Amniotic epithelial cell (primary cell): ENCODE measurements at regions not wholly inside any gene's neighbourhood (a gene's known extent, or its start where the extent isn't known, plus 50 kb on each side); places are given as distances from the start of the nearest gene placed in this dataset.

Experiments used
- DNase-seq: peaks from one replicate; pipeline ENCODE4 v3.0.0-alpha.2; 2010; ENCODE audit warnings: low read depth

- DNase-seq: no peak
Observed at GRCh38 chr3:118272991-118273390, 761.7 kb downstream of the IGSF11 start.

- DNase-seq: no peak
Observed at GRCh38 chr3:118277814-118278213, 756.8 kb downstream of the IGSF11 start.

GRCh38 chr3:118292841-118293240 is 741.8 kb downstream of the IGSF11 start:
- no peak for DNase-seq

- DNase-seq: no peak
Observed at GRCh38 chr3:118298133-118298532, 736.5 kb downstream of the IGSF11 start.

GRCh38 chr3:118304557-118304956 is 730.1 kb downstream of the IGSF11 start:
- DNase-seq: no peak

- no peak for DNase-seq
Observed at GRCh38 chr3:118332699-118333098, 701.9 kb downstream of the IGSF11 start.

GRCh38 chr3:118337649-118338048 is 697.0 kb downstream of the IGSF11 start:
- no peak for DNase-seq

GRCh38 chr3:118347396-118348168 is 687.1 kb downstream of the IGSF11 start:
- no peak for DNase-seq

- no peak for DNase-seq
Observed at GRCh38 chr3:118348169-118348557, 686.5 kb downstream of the IGSF11 start.

GRCh38 chr3:118354556-118354955 is 680.1 kb downstream of the IGSF11 start:
- no peak for DNase-seq

- DNase-seq: no peak
Observed at GRCh38 chr3:118369892-118370491, 664.7 kb downstream of the IGSF11 start.

- no peak for DNase-seq
Observed at GRCh38 chr3:118380576-118380975, 654.1 kb downstream of the IGSF11 start.

GRCh38 chr3:118396491-118396890 is 638.2 kb downstream of the IGSF11 start:
- DNase-seq: no peak

- no peak for DNase-seq
Observed at GRCh38 chr3:118400086-118400485, 634.6 kb downstream of the IGSF11 start.

GRCh38 chr3:118400886-118401285 is 633.8 kb downstream of the IGSF11 start:
- no peak for DNase-seq

- DNase-seq: no peak
Observed at GRCh38 chr3:118401887-118402286, 632.8 kb downstream of the IGSF11 start.

GRCh38 chr3:118402971-118403370 is 631.7 kb downstream of the IGSF11 start:
- no peak for DNase-seq

- DNase-seq: no peak
Observed at GRCh38 chr3:118406562-118406961, 628.1 kb downstream of the IGSF11 start.

GRCh38 chr3:118408431-118408830 is 626.2 kb downstream of the IGSF11 start:
- DNase-seq: no peak

GRCh38 chr3:118412503-118412902 is 622.1 kb downstream of the IGSF11 start:
- no peak for DNase-seq

GRCh38 chr3:118425272-118425837 is 609.3 kb downstream of the IGSF11 start:
- DNase-seq: no peak

- DNase-seq: no peak
Observed at GRCh38 chr3:118433825-118434224, 600.8 kb downstream of the IGSF11 start.

GRCh38 chr3:118435851-118436350 is 598.7 kb downstream of the IGSF11 start:
- DNase-seq: no peak
